Sigmoid colon (tissue), 6 donors: ENCODE measurements at regions not wholly inside any gene's neighbourhood (a gene's known extent, or its start where the extent isn't known, plus 50 kb on each side); places are given as distances from the start of the nearest gene placed in this dataset.
"Not testable (repeated sequence)": the region's sequence is repeated elsewhere in the genome, so short reads cannot be mapped to it uniquely, and the experiment has no call there.

Experiments used
- DNase-seq: peaks from one replicate; pipeline ENCODE4 v3.0.0-alpha.2; 2019
- H3K27ac ChIP-seq, 4 donors: fragments of 200-600 bp; sonication (generic); one replicate each; pipeline ENCODE4 v1.5.1; 2016 to 2019; ENCODE audit warnings: mild to moderate bottlenecking in 1 of 4
- H3K27me3 ChIP-seq, 3 donors: fragments of 200-600 bp; sonication (generic); one replicate each; pipeline ENCODE4 v1.5.1; 2019; ENCODE audit warnings: mild to moderate bottlenecking in 1 of 3
- H3K36me3 ChIP-seq, 4 donors: fragments of 200-600 bp; sonication (generic); one replicate each; pipeline ENCODE4 v1.5.1; 2016 to 2019
- H3K4me1 ChIP-seq, 4 donors: fragments of 200-600 bp; sonication (generic); one replicate each; pipeline ENCODE4 v1.5.1; 2017 to 2019
- H3K4me3 ChIP-seq, 4 donors: fragments of 200-600 bp; sonication (generic); one replicate each; pipeline ENCODE4 v1.5.1; 2017 to 2019; ENCODE audit warnings: mild to moderate bottlenecking in 2 of 4, moderate library complexity in 1 of 4
- H3K9me3 ChIP-seq, 4 donors: fragments of 200-600 bp in 3 of 4; sonication (generic) in 3 of 4; one replicate each; pipeline versions ENCODE4 v1.5.1 to v1.6.1; 2013 to 2019
- EP300 ChIP-seq, 4 donors: sonication (generic); formaldehyde crosslinking; IDR thresholded peaks; one replicate each; pipeline ENCODE4 v1.6.1; 2017; ENCODE audit warnings: antibody characterized with exemption in 4 of 4
- POLR2A ChIP-seq, 2 donors: fragments of 450-650 bp; IDR thresholded peaks; one replicate each; pipeline ENCODE4 v1.6.1; 2016; ENCODE audit warnings: antibody characterized with exemption in 2 of 2, mild to moderate bottlenecking in 2 of 2, moderate library complexity in 2 of 2
- POLR2AphosphoS5 ChIP-seq, 4 donors: sonication (generic); formaldehyde crosslinking; IDR thresholded peaks; one replicate each; pipeline ENCODE4 v1.6.1; 2017; ENCODE audit warnings: antibody characterized with exemption in 4 of 4
- WGBS, 2 donors: extraction: QIAGEN DNeasy Blood & Tissue Kit; methylation state at CpG; one replicate each; pipeline ENCODE4 v1.1.7; 2013; 5-methylcytosine and 5-hydroxymethylcytosine counted together
- intact Hi-C: fragments of 100-400 bp; cut with DNase I; formaldehyde crosslinking; loops from one replicate; pipeline ENCODE4 v1.15.1; 2023
- TF ChIP-seq, protein P1 (sequence below), 4 experiments: fragments of 450-650 bp in 3 of 4; fragments of 200-600 bp in 1 of 4; IDR thresholded peaks; one replicate each; pipeline ENCODE4 v1.5.1; 2016 to 2019; ENCODE audit warnings: antibody characterized with exemption in 4 of 4, mild to moderate bottlenecking in 3 of 4, moderate library complexity in 2 of 4
- donor health status: healthy with polysubstance abuse.
- donor health status: healthy.

DNA sequence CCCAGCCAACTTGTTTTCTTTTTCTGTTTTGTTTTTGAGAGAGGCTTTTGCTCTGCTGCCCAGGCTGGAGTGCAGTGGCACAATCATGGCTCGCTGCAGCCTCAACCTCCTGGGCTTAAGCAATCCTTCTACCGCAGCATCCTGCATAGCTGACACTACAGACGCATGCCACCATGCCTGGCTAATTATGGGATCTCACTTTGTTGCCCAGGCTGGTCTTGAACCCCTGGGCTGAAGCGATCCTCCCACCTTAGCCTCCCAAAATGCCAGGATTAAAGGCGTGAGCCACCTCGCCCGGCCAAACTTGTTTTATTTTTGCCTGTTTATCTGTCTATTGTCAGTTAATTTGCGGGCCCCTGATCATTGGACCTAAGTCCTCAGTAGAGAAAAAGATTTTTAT lies 61.6 kb upstream of the MSH6 start:
- Histone ChIP-seq H3K4me1 (no peaks in the 10 kb centered on the region), H3K27me3 (no peaks in the 10 kb centered on the region), H3K27ac (no peak overlapping the region), H3K9me3 (no peaks in the 10 kb centered on the region), H3K36me3 (no peaks in the 10 kb centered on the region), H3K4me3 (no peak overlapping the region)
- TF ChIP-seq POLR2AphosphoS5 (IDR thresholded peaks at IDR 0.05) (no peak), POLR2A (IDR thresholded peaks at IDR 0.05) (no peak), EP300 (IDR thresholded peaks at IDR 0.05) (no peak)
- TF ChIP-seq, protein P1, sequence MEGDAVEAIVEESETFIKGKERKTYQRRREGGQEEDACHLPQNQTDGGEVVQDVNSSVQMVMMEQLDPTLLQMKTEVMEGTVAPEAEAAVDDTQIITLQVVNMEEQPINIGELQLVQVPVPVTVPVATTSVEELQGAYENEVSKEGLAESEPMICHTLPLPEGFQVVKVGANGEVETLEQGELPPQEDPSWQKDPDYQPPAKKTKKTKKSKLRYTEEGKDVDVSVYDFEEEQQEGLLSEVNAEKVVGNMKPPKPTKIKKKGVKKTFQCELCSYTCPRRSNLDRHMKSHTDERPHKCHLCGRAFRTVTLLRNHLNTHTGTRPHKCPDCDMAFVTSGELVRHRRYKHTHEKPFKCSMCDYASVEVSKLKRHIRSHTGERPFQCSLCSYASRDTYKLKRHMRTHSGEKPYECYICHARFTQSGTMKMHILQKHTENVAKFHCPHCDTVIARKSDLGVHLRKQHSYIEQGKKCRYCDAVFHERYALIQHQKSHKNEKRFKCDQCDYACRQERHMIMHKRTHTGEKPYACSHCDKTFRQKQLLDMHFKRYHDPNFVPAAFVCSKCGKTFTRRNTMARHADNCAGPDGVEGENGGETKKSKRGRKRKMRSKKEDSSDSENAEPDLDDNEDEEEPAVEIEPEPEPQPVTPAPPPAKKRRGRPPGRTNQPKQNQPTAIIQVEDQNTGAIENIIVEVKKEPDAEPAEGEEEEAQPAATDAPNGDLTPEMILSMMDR (IDR thresholded peaks at IDR 0.05), result no peak
- WGBS, 2 donors, result 84 to 94% methylated on average over 8 of the region's 8 CpGs
- no peak for DNase-seq
- intact Hi-C loops, result no loop called here

DNA sequence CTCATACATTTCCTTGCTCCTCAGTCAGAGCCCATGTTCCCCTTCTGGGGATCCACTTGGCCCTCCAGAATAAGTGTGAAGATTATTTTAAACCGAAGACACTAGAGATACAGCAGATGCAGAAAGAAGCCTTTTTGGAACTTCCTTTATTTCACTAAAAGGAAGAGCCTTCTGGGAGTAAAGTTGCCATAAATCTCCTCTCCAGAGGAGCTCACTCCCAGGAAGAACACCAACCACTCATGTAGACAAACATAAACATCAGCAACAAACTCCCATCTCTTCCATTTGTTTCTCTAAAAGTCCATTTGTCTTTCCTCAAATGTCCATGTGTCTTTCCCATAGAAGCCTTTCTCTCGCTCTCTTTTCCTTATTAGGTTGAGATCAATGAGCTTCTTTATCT lies 62.4 kb upstream of the MSH6 start:
- 0 to 33% methylated on average over 2 of the region's 2 CpGs for WGBS, 2 donors
- intact Hi-C loops, result no loop called here
- TF ChIP-seq POLR2AphosphoS5 (IDR thresholded peaks at IDR 0.05) (no peak), EP300 (IDR thresholded peaks at IDR 0.05) (no peak), POLR2A (IDR thresholded peaks at IDR 0.05) (no peak)
- TF ChIP-seq, protein P1 (IDR thresholded peaks at IDR 0.05), result no peak
- H3K36me3 ChIP-seq, result no peaks in the 10 kb centered on the region
- DNase-seq, result no peak
- H3K27me3 ChIP-seq, result no peaks in the 10 kb centered on the region
- H3K4me1 ChIP-seq, result no peaks in the 10 kb centered on the region
- H3K9me3 ChIP-seq, result no peaks in the 10 kb centered on the region
- H3K4me3 ChIP-seq, result no peak overlapping the region
- H3K27ac ChIP-seq, result no peak overlapping the region

DNA sequence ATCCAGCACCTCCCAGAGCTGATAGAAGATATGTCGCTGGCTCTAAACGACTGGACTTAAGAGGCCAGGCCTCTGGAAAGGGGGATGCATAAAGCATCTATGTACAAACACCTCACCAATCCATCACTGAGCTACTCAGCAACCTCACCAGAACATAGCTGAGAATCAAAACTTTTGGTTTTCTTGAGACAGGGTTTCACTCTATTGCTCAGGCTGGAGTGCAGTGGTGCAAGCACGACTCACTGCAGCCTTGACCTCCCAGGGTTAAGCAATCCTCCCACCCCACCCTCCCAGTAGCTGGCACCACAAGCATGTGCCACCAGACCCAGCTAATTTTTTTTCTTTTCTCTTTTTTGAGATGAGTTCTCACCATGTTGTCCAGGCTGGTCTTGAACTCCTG lies 62.9 kb upstream of the MSH6 start:
- WGBS, 2 donors, result 63 to 67% methylated on average over 3 of the region's 3 CpGs
- Histone ChIP-seq H3K36me3 (no peaks in the 10 kb centered on the region), H3K27me3 (no peaks in the 10 kb centered on the region), H3K9me3 (no peaks in the 10 kb centered on the region), H3K27ac (no peak overlapping the region), H3K4me1 (no peaks in the 10 kb centered on the region), H3K4me3 (no peak overlapping the region)
- TF ChIP-seq POLR2AphosphoS5 (IDR thresholded peaks at IDR 0.05) (no peak), EP300 (IDR thresholded peaks at IDR 0.05) (no peak), POLR2A (IDR thresholded peaks at IDR 0.05) (no peak)
- TF ChIP-seq, protein P1 (IDR thresholded peaks at IDR 0.05), result no peak
- intact Hi-C loops, result no loop called here
- DNase-seq, result no peak

DNA sequence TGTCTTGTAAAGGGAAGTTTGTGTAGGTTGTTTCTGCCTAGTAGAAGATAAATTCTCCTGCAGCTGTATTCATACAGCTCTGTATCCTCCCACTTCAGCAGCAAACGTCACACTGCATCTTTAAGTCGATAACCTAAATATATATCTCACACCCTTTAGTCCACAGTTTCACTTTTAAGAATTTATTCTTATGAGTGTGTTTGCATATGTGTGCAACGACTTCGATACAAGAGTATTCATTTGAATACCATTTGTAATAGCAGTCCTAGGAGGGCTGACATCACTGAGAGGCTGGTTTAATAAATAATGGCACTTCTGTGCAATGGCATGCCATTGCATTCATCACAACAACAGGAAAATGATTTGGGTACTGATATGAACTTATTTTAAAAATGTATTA lies 63.8 kb upstream of the MSH6 start:
- no peaks in the 10 kb centered on the region for H3K27me3 ChIP-seq
- DNase-seq, result no peak
- 61 to 70% methylated on average over 4 of the region's 4 CpGs for WGBS, 2 donors
- H3K27ac ChIP-seq, result no peak overlapping the region
- H3K36me3 ChIP-seq, result no peaks in the 10 kb centered on the region
- no peaks in the 10 kb centered on the region for H3K9me3 ChIP-seq
- TF ChIP-seq, protein P1 (IDR thresholded peaks at IDR 0.05), result no peak
- no peak for TF ChIP-seq POLR2A (IDR thresholded peaks at IDR 0.05)
- TF ChIP-seq POLR2AphosphoS5 (IDR thresholded peaks at IDR 0.05), result no peak
- TF ChIP-seq EP300 (IDR thresholded peaks at IDR 0.05), result no peak
- H3K4me3 ChIP-seq, result no peak overlapping the region
- H3K4me1 ChIP-seq, result no peaks in the 10 kb centered on the region
- intact Hi-C loops, result no loop called here

DNA sequence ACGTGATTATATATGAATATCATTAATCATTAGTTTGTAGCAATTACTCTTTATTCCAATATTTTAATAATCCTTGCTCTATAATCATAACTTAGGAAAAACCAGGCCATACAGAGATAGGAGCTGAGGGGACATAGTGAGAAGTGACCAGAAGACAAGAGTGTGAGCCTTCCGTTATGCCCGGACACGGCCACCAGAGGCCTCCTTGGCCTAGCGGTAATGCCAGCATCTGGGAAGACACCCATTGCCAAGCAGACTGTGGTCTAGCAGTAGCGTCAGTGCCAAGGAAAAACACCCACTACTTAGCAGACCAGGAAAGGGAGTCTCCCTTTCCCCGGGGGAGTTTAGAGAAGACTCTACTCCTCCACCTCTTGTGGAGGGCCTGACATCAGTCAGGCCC lies 66.6 kb upstream of the MSH6 start:
- H3K27me3 ChIP-seq, H3K9me3 ChIP-seq, H3K27ac ChIP-seq, H3K4me1 ChIP-seq, intact Hi-C loops, H3K4me3 ChIP-seq, DNase-seq, H3K36me3 ChIP-seq: not testable (repeated sequence)
- 80 to 95% methylated on average over 7 of the region's 7 CpGs for WGBS, 2 donors
